ENCODE measurements at regions not wholly inside any gene's neighbourhood (a gene's known extent, or its start where the extent isn't known, plus 50 kb on each side); places are given as distances from the start of the nearest gene placed in this dataset.
"Not testable (repeated sequence)": the region's sequence is repeated elsewhere in the genome, so short reads cannot be mapped to it uniquely, and the experiment has no call there.

- Histone ChIP-seq H3K36me3 (no peaks in the 10 kb centered on the region), H3K27me3 (replicated peaks; ENCODE audit: insufficient read depth) (no peaks in the 10 kb centered on the region), H3K4me3 (no peak overlapping the region), H3K9me3 (no peaks in the 10 kb centered on the region), H3K27ac (no peak overlapping the region), H3K4me1 (ENCODE audit: control insufficient read depth in 1 of 2, low read depth in 2 of 2) (no peaks in the 10 kb centered on the region)
- ATAC-seq (ENCODE audit: insufficient number of reproducible peaks, low FRiP score, low read depth) (no peak), DNase-seq (ENCODE audit: low spot score) (no peak)
- TF ChIP-seq CTCF (IDR thresholded peaks at IDR 0.05) = no peak
Measured at GRCh38 chr1:38772026-38772425, 87.5 kb downstream of the RRAGC start.

GRCh38 chr1:38770516-38771173 lies 88.9 kb downstream of the RRAGC start:
- not testable (repeated sequence) for H3K36me3 ChIP-seq; H3K9me3 ChIP-seq; ATAC-seq (ENCODE audit: insufficient number of reproducible peaks, low FRiP score, low read depth); H3K4me1 ChIP-seq (ENCODE audit: control insufficient read depth in 1 of 2, low read depth in 2 of 2); H3K27me3 ChIP-seq (replicated peaks; ENCODE audit: insufficient read depth); H3K27ac ChIP-seq; DNase-seq (ENCODE audit: low spot score); H3K4me3 ChIP-seq

GRCh38 chr1:38766125-38766524 lies 93.4 kb downstream of the RRAGC start:
- no peak for ATAC-seq (ENCODE audit: insufficient number of reproducible peaks, low FRiP score, low read depth)
- Histone ChIP-seq H3K27me3 (replicated peaks; ENCODE audit: insufficient read depth) (no peaks in the 10 kb centered on the region), H3K36me3 (no peaks in the 10 kb centered on the region), H3K9me3 (no peaks in the 10 kb centered on the region), H3K27ac (no peak overlapping the region), H3K4me1 (ENCODE audit: control insufficient read depth in 1 of 2, low read depth in 2 of 2) (no peaks in the 10 kb centered on the region), H3K4me3 (no peak overlapping the region)
- no peak for DNase-seq (ENCODE audit: low spot score)
- no peak for TF ChIP-seq CTCF (IDR thresholded peaks at IDR 0.05)

GRCh38 chr1:38763121-38763520 lies 96.5 kb downstream of the RRAGC start:
- DNase-seq (ENCODE audit: low spot score) = no peak
- Histone ChIP-seq H3K9me3 (no peaks in the 10 kb centered on the region), H3K27ac (no peak overlapping the region), H3K27me3 (replicated peaks; ENCODE audit: insufficient read depth) (no peaks in the 10 kb centered on the region), H3K4me3 (no peak overlapping the region), H3K36me3 (no peaks in the 10 kb centered on the region), H3K4me1 (ENCODE audit: control insufficient read depth in 1 of 2, low read depth in 2 of 2) (no peaks in the 10 kb centered on the region)
- no peak for TF ChIP-seq CTCF (IDR thresholded peaks at IDR 0.05)
- ATAC-seq (ENCODE audit: insufficient number of reproducible peaks, low FRiP score, low read depth) = no peak

- no peak for DNase-seq (ENCODE audit: low spot score)
- H3K27me3 ChIP-seq (replicated peaks; ENCODE audit: insufficient read depth) = no peaks in the 10 kb centered on the region
- TF ChIP-seq CTCF (IDR thresholded peaks at IDR 0.05) = no peak
- H3K4me3 ChIP-seq = no peak overlapping the region
- no peak overlapping the region for H3K27ac ChIP-seq
- H3K9me3 ChIP-seq = no peaks in the 10 kb centered on the region
- ATAC-seq (ENCODE audit: insufficient number of reproducible peaks, low FRiP score, low read depth) = no peak
- H3K4me1 ChIP-seq (ENCODE audit: control insufficient read depth in 1 of 2, low read depth in 2 of 2) = no peaks in the 10 kb centered on the region
- H3K36me3 ChIP-seq = no peaks in the 10 kb centered on the region
Measured at GRCh38 chr1:38760562-38760961, 99.0 kb downstream of the RRAGC start.

GRCh38 chr1:38758820-38759219 lies 100.8 kb downstream of the RRAGC start:
- no peak for ATAC-seq (ENCODE audit: insufficient number of reproducible peaks, low FRiP score, low read depth)

More at GRCh38 chr1:38758820-38759219, 100.8 kb downstream of the RRAGC start:
- no peak overlapping the region for H3K4me3 ChIP-seq
- H3K9me3 ChIP-seq = no peaks in the 10 kb centered on the region
- no peaks in the 10 kb centered on the region for H3K4me1 ChIP-seq (ENCODE audit: control insufficient read depth in 1 of 2, low read depth in 2 of 2)
- DNase-seq (ENCODE audit: low spot score) = no peak
- TF ChIP-seq CTCF (IDR thresholded peaks at IDR 0.05) = no peak
- H3K36me3 ChIP-seq = no peaks in the 10 kb centered on the region
- H3K27ac ChIP-seq = no peak overlapping the region
- H3K27me3 ChIP-seq (replicated peaks; ENCODE audit: insufficient read depth) = no peaks in the 10 kb centered on the region

All from thoracic aorta (tissue), 2 donors.